ENCODE measurements at regions not wholly inside any gene's neighbourhood (a gene's known extent, or its start where the extent isn't known, plus 50 kb on each side); places are given as distances from the start of the nearest gene placed in this dataset.

- TF ChIP-seq CTCF (IDR thresholded peaks at IDR 0.05; ENCODE audit: low read length) (no peak), EZH2 (optimal IDR thresholded peaks at IDR 0.05; ENCODE audit: low read depth, low read length) (no peak), EZH2phosphoT487 (IDR thresholded peaks at IDR 0.05; ENCODE audit: low read length) (no peak)
These were observed 195.6 kb upstream of the ETAA1 start for GRCh38 chr2:67201521-67201920.

Data from MM.1S (cell line).